A673 (cell line): ENCODE measurements at regions not wholly inside any gene's neighbourhood (a gene's known extent, or its start where the extent isn't known, plus 50 kb on each side); places are given as distances from the start of the nearest gene placed in this dataset.

Experiments used
- EZH2 ChIP-seq: fragments of 200-600 bp; sonication (generic); IDR thresholded peaks from 2 replicates; pipeline ENCODE4 v1.6.1; 2017; ENCODE audit warnings: borderline replicate concordance, low read depth, mild to moderate bottlenecking, mixed read lengths, antibody characterized with exemption, low read length; ENCODE audit not compliant: poor library complexity, severe bottlenecking
- TF ChIP-seq, protein P1 (sequence below): fragments of 300-800, 200-600 bp; sonication (generic); conservative IDR thresholded peaks from 2 replicates; pipeline ENCODE4 v1.5.1; 2017; ENCODE audit warnings: low read depth, mild to moderate bottlenecking, antibody characterized with exemption, low read length, moderate library complexity, mixed read lengths

GRCh38 chr12:28100717-28101116 lies 89.5 kb upstream of the CCDC91 start:
- TF ChIP-seq, protein P1, sequence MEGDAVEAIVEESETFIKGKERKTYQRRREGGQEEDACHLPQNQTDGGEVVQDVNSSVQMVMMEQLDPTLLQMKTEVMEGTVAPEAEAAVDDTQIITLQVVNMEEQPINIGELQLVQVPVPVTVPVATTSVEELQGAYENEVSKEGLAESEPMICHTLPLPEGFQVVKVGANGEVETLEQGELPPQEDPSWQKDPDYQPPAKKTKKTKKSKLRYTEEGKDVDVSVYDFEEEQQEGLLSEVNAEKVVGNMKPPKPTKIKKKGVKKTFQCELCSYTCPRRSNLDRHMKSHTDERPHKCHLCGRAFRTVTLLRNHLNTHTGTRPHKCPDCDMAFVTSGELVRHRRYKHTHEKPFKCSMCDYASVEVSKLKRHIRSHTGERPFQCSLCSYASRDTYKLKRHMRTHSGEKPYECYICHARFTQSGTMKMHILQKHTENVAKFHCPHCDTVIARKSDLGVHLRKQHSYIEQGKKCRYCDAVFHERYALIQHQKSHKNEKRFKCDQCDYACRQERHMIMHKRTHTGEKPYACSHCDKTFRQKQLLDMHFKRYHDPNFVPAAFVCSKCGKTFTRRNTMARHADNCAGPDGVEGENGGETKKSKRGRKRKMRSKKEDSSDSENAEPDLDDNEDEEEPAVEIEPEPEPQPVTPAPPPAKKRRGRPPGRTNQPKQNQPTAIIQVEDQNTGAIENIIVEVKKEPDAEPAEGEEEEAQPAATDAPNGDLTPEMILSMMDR: no peak
- TF ChIP-seq EZH2: no peak
